GM10248 (cell line): ENCODE measurements at regions not wholly inside any gene's neighbourhood (a gene's known extent, or its start where the extent isn't known, plus 50 kb on each side); places are given as distances from the start of the nearest gene placed in this dataset.
"Not testable (repeated sequence)": the region's sequence is repeated elsewhere in the genome, so short reads cannot be mapped to it uniquely, and the experiment has no call there.

Experiments
- CTCF ChIA-PET: fragments of 300-600 bp; sonication (Branson Sonifier 250); formaldehyde crosslinking; extraction: SDS; loops from one replicate; lab custom pipeline; 2021; ENCODE audit warnings: antibody characterized with exemption; lab: Yijun Ruan, JAX
- POLR2A ChIA-PET: fragments of 350-650 bp; sonication (Branson Sonifier 250); formaldehyde crosslinking; extraction: SDS; loops from one replicate; lab custom pipeline; 2020; ENCODE audit warnings: antibody characterized with exemption; lab: Yijun Ruan, JAX
- DNase-seq: peaks from one replicate; pipeline ENCODE4 v3.0.0; 2012; ENCODE audit errors: extremely low spot score

DNA sequence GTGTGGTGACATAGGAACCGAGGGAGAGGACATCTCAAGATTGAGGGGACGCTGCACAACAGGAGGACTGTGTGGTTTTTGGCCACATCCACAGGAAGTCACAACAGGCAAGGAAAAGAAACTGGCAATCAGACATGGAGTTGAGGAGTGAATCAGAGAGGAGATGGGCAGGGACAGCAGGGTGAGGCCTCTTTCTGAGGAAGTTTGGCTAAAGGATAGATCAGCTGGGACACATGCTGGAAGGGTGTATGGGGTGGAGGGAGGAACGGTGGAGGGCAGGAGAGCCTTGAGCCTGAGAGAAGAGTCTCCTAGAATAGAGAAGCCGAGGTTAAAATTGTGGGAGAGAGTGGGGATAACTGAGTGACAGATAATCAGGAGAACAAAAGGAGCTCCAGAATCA, 75.1 kb upstream of the CIDEA start:
- DNase-seq, CTCF ChIA-PET, POLR2A ChIA-PET: not testable (repeated sequence)

GRCh38 chr18:12179697-12180577, 74.2 kb upstream of the CIDEA start:
- POLR2A ChIA-PET, CTCF ChIA-PET, DNase-seq: not testable (repeated sequence)

DNA sequence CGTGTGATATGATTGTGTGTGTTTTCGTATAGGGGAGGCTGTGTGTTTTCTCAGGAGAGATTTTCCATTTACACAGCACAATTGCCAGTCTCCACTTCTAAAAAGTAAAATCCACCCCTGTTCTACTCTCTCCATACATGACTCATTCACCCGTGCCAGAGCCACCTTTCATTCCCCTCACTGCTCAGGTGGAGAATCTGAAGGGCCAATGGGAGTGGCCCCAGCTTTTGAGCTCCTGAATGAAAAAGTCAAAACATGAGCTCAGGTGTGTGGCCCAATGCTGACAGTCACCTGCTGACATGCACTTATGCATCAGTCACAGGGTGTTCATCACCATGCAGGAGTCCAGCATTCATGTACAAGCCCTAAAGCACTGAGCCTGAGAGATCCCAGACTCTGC, 55.4 kb upstream of the CIDEA start:
- CTCF ChIA-PET, DNase-seq, POLR2A ChIA-PET: not testable (repeated sequence)

DNA sequence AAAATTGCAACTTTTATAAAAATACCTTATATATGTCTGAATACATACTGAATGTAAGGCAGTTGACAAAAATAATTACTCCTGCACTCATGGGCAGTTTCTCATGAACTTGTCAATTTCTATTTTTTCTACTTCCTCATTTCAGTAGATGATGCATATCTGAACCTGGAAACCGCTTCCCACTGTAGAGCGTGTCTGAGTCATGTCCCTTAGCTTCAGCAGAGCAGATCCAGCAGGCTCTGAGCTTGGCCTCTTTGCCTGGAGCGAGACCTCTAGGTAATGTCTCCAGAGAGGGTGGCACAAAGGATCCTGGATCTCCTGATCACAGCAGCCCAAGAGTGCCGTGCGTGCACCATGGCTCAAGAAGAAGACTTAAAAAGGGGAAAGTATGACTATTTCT, 54.0 kb upstream of the CIDEA start:
- DNase-seq, result peak; percentile 23
- POLR2A ChIA-PET, CTCF ChIA-PET: not testable (repeated sequence)
